Fibroblast of gingiva (primary cell): ENCODE measurements at regions not wholly inside any gene's neighbourhood (a gene's known extent, or its start where the extent isn't known, plus 50 kb on each side); places are given as distances from the start of the nearest gene placed in this dataset.

ENCODE experiments used
- DNase-seq: peaks from one replicate; pipeline ENCODE4 v3.0.0-alpha.2; 2011; ENCODE audit warnings: low read depth

- DNase-seq = peak; percentile 56
These were observed 62.7 kb upstream of the NT5C1B start for GRCh38 chr2:18651842-18652774.

GRCh38 chr2:18650221-18650620, 60.9 kb upstream of the NT5C1B start:
- no peak for DNase-seq

GRCh38 chr2:18649502-18650135, 60.2 kb upstream of the NT5C1B start:
- no peak for DNase-seq

- no peak for DNase-seq
These were observed 58.8 kb upstream of the NT5C1B start for GRCh38 chr2:18648161-18648560.

- no peak for DNase-seq
These were observed 58.4 kb upstream of the NT5C1B start for GRCh38 chr2:18647731-18648130.

GRCh38 chr2:18645315-18645714, 55.9 kb upstream of the NT5C1B start:
- no peak for DNase-seq

GRCh38 chr2:18644115-18644462, 54.7 kb upstream of the NT5C1B start:
- no peak for DNase-seq

- no peak for DNase-seq
These were observed 54.2 kb upstream of the NT5C1B start for GRCh38 chr2:18643326-18644114.

GRCh38 chr2:18641823-18642222, 52.5 kb upstream of the NT5C1B start:
- no peak for DNase-seq

GRCh38 chr2:18639756-18640453, 50.5 kb upstream of the NT5C1B start:
- DNase-seq = no peak
